ENCODE measurements at regions not wholly inside any gene's neighbourhood (a gene's known extent, or its start where the extent isn't known, plus 50 kb on each side); places are given as distances from the start of the nearest gene placed in this dataset.
"Not testable (repeated sequence)": the region's sequence is repeated elsewhere in the genome, so short reads cannot be mapped to it uniquely, and the experiment has no call there.

GRCh38 chr1:184836141-184836540, 81.5 kb upstream of the EDEM3 start:
- H3K9ac ChIP-seq (ENCODE audit: low read length), result no peak overlapping the region
- TF ChIP-seq EGR1 (IDR thresholded peaks at IDR 0.05; ENCODE audit: low read depth) (no peak), YY1 (IDR thresholded peaks at IDR 0.05; ENCODE audit: extremely low read depth, insufficient replicate concordance, low read depth, low read length) (no peak)
- H3K36me3 ChIP-seq (ENCODE audit: control insufficient read depth in 1 of 2, insufficient read depth in 2 of 2, low read length in 2 of 2), result no peaks in the 10 kb centered on the region
- H3K9me3 ChIP-seq (ENCODE audit: control insufficient read depth in 1 of 2, insufficient read depth in 1 of 2, low read depth in 1 of 2, low read length in 2 of 2), result no peaks in the 10 kb centered on the region
- intact Hi-C loops (cut with micrococcal nuclease), result no loop called here
- no peak overlapping the region for H3K27ac ChIP-seq (ENCODE audit: low read depth, low read length)
- no peaks in the 10 kb centered on the region for H3K4me1 ChIP-seq (ENCODE audit: control insufficient read depth in 1 of 2, insufficient read depth in 2 of 2, low read length in 2 of 2)
- no peaks in the 10 kb centered on the region for H3K79me2 ChIP-seq (ENCODE audit: insufficient read depth, low read length)
- H3K4me2 ChIP-seq (ENCODE audit: low read length), result no peak overlapping the region
- ChIA-PET RAD21 (ENCODE audit: low non-redundant PET in 1 of 2, low total read pairs in 2 of 2, uncharacterized antibody in 2 of 2, unreplicated experiment in 2 of 2) (no interaction called here), CTCF (no interaction called here), POLR2A (no interaction called here)
- ATAC-seq (no peak), DNase-seq (ENCODE audit: low read depth, low spot score) (no peak)
- H3K9me2 ChIP-seq (ENCODE audit: insufficient read depth), result no peaks in the 10 kb centered on the region
- no peaks in the 10 kb centered on the region for H3K27me3 ChIP-seq (ENCODE audit: insufficient read depth, low read length)
- BruUV-seq (replicated peaks), result no TSS peak
- no peak overlapping the region for H3K4me3 ChIP-seq (replicated peaks in 1 of 2; ENCODE audit: low read depth in 1 of 2, low read length in 2 of 2)
- no peak overlapping the region for H2AFZ ChIP-seq (ENCODE audit: low read depth, low read length, poor library complexity, severe bottlenecking)
- H4K20me1 ChIP-seq (ENCODE audit: insufficient read depth), result no peaks in the 10 kb centered on the region

GRCh38 chr1:184833994-184834393, 79.3 kb upstream of the EDEM3 start:
- POLR2A ChIA-PET; H3K27ac ChIP-seq (ENCODE audit: low read depth, low read length); H3K9me3 ChIP-seq (ENCODE audit: control insufficient read depth in 1 of 2, insufficient read depth in 1 of 2, low read depth in 1 of 2, low read length in 2 of 2); CTCF ChIA-PET; H2AFZ ChIP-seq (ENCODE audit: low read depth, low read length, poor library complexity, severe bottlenecking); H4K20me1 ChIP-seq (ENCODE audit: insufficient read depth); RAD21 ChIA-PET (ENCODE audit: low non-redundant PET in 1 of 2, low total read pairs in 2 of 2, uncharacterized antibody in 2 of 2, unreplicated experiment in 2 of 2); H3K9ac ChIP-seq (ENCODE audit: low read length); H3K4me3 ChIP-seq (replicated peaks in 1 of 2; ENCODE audit: low read depth in 1 of 2, low read length in 2 of 2); H3K4me2 ChIP-seq (ENCODE audit: low read length); H3K4me1 ChIP-seq (ENCODE audit: control insufficient read depth in 1 of 2, insufficient read depth in 2 of 2, low read length in 2 of 2); H3K36me3 ChIP-seq (ENCODE audit: control insufficient read depth in 1 of 2, insufficient read depth in 2 of 2, low read length in 2 of 2); ATAC-seq; H3K79me2 ChIP-seq (ENCODE audit: insufficient read depth, low read length); H3K9me2 ChIP-seq (ENCODE audit: insufficient read depth); BruUV-seq (replicated peaks); DNase-seq (ENCODE audit: low read depth, low spot score); intact Hi-C loops (cut with micrococcal nuclease); H3K27me3 ChIP-seq (ENCODE audit: insufficient read depth, low read length): not testable (repeated sequence)

GRCh38 chr1:184832517-184832916, 77.9 kb upstream of the EDEM3 start:
- intact Hi-C loops (cut with micrococcal nuclease), result no loop called here
- H3K36me3 ChIP-seq (ENCODE audit: control insufficient read depth in 1 of 2, insufficient read depth in 2 of 2, low read length in 2 of 2), result no peaks in the 10 kb centered on the region
- ChIA-PET CTCF (no interaction called here), POLR2A (no interaction called here), RAD21 (ENCODE audit: low non-redundant PET in 1 of 2, low total read pairs in 2 of 2, uncharacterized antibody in 2 of 2, unreplicated experiment in 2 of 2) (no interaction called here)
- no peak overlapping the region for H3K9ac ChIP-seq (ENCODE audit: low read length)
- no peak overlapping the region for H3K4me3 ChIP-seq (replicated peaks in 1 of 2; ENCODE audit: low read depth in 1 of 2, low read length in 2 of 2)
- DNase-seq (ENCODE audit: low read depth, low spot score) (no peak), ATAC-seq (no peak)
- no peak overlapping the region for H3K27ac ChIP-seq (ENCODE audit: low read depth, low read length)
- H3K79me2 ChIP-seq (ENCODE audit: insufficient read depth, low read length), result no peaks in the 10 kb centered on the region
- H2AFZ ChIP-seq (ENCODE audit: low read depth, low read length, poor library complexity, severe bottlenecking), result no peak overlapping the region
- no peaks in the 10 kb centered on the region for H3K27me3 ChIP-seq (ENCODE audit: insufficient read depth, low read length)
- no peaks in the 10 kb centered on the region for H3K9me3 ChIP-seq (ENCODE audit: control insufficient read depth in 1 of 2, insufficient read depth in 1 of 2, low read depth in 1 of 2, low read length in 2 of 2)
- H3K4me2 ChIP-seq (ENCODE audit: low read length), result no peak overlapping the region
- no peaks in the 10 kb centered on the region for H4K20me1 ChIP-seq (ENCODE audit: insufficient read depth)
- no TSS peak for BruUV-seq (replicated peaks)
- H3K4me1 ChIP-seq (ENCODE audit: control insufficient read depth in 1 of 2, insufficient read depth in 2 of 2, low read length in 2 of 2), result peaks cover 10 to 11% of the 10 kb centered on the region in 2 experiments
- H3K9me2 ChIP-seq (ENCODE audit: insufficient read depth), result no peaks in the 10 kb centered on the region
- no peak for TF ChIP-seq JUND (IDR thresholded peaks at IDR 0.05)
- TF ChIP-seq SIN3A (IDR thresholded peaks at IDR 0.05; ENCODE audit: low read depth), result no peak
- no peak for TF ChIP-seq POLR2AphosphoS5 (IDR thresholded peaks at IDR 0.05; ENCODE audit: low read depth, low read length)
- TF ChIP-seq SRF (IDR thresholded peaks at IDR 0.05; ENCODE audit: low read depth), result no peak
- no peak for TF ChIP-seq CEBPB (IDR thresholded peaks at IDR 0.05; ENCODE audit: low read depth)
- no peak for TF ChIP-seq RAD21 (IDR thresholded peaks at IDR 0.05; ENCODE audit: low read depth)
- TF ChIP-seq EZH2phosphoT487 (IDR thresholded peaks at IDR 0.05; ENCODE audit: borderline replicate concordance), result no peak
- no peak for TF ChIP-seq CBX3 (IDR thresholded peaks at IDR 0.05; ENCODE audit: low read depth)
- no peak for TF ChIP-seq EGR1 (IDR thresholded peaks at IDR 0.05; ENCODE audit: low read depth)
- TF ChIP-seq ZNF274 (IDR thresholded peaks at IDR 0.05; ENCODE audit: low read depth, low read length), result no peak
- TF ChIP-seq CTCF (IDR thresholded peaks at IDR 0.05 in 2 of 3, conservative IDR thresholded peaks at IDR 0.05 in 1 of 3; ENCODE audit: borderline replicate concordance in 1 of 3, insufficient read depth in 1 of 3, low read depth in 2 of 3, low read length in 2 of 3), result no peak
